Immature natural killer cell (primary cell): ENCODE measurements at regions not wholly inside any gene's neighbourhood (a gene's known extent, or its start where the extent isn't known, plus 50 kb on each side); places are given as distances from the start of the nearest gene placed in this dataset.
A peak's percentile ranks its signal among the peaks of the same experiment; 100 is the strongest.

Experiments
- DNase-seq, 3 donors: peaks; one replicate each; pipeline ENCODE4 v3.0.0; 2022; ENCODE audit warnings: mixed read lengths in 1 of 3
- H3K27ac Mint-ChIP-seq, 6 donors: one replicate each; pipeline ENCODE4 v1.8.0; 2020; ENCODE audit warnings: mixed read lengths in 6 of 6, mild to moderate bottlenecking in 5 of 6, inconsistent platforms in 4 of 6, moderate library complexity in 3 of 6
- H3K27me3 Mint-ChIP-seq, 3 donors: one replicate each; pipeline ENCODE4 v1.8.0; 2020 to 2021; ENCODE audit warnings: low read depth in 3 of 3, mild to moderate bottlenecking in 3 of 3, mixed read lengths in 3 of 3, moderate library complexity in 3 of 3, inconsistent platforms in 1 of 3
- H3K36me3 Mint-ChIP-seq, 3 donors: one replicate each; pipeline ENCODE4 v1.8.0; 2020; ENCODE audit warnings: mixed read lengths in 3 of 3, inconsistent platforms in 2 of 3, mild to moderate bottlenecking in 2 of 3
- H3K4me1 Mint-ChIP-seq, 2 donors: one replicate each; pipeline ENCODE4 v1.8.0; 2020; ENCODE audit warnings: inconsistent platforms in 2 of 2, mild to moderate bottlenecking in 2 of 2, mixed read lengths in 2 of 2, moderate library complexity in 1 of 2
- H3K4me3 Mint-ChIP-seq, 5 donors: one replicate each; pipeline ENCODE4 v1.8.0; 2020; ENCODE audit warnings: mild to moderate bottlenecking in 5 of 5, mixed read lengths in 5 of 5, inconsistent platforms in 3 of 5, moderate library complexity in 3 of 5
- H3K9me3 Mint-ChIP-seq, 6 donors: one replicate each; pipeline ENCODE4 v1.8.0; 2020; ENCODE audit warnings: mild to moderate bottlenecking in 6 of 6, mixed read lengths in 6 of 6, inconsistent platforms in 4 of 6, moderate library complexity in 3 of 6

- Mint-ChIP-seq H3K4me1 (peaks cover 80 to 84% of the 10 kb centered on the region in 2 donors), H3K9me3 (peaks cover 0 to 4% (median 0%) of the 10 kb centered on the region in 6 donors), H3K4me3 (peak overlapping the region; percentile 74 to 89 (median 82)), H3K27me3 (peaks cover 14 to 24% (median 16%) of the 10 kb centered on the region in 3 donors), H3K36me3 (no peaks in the 10 kb centered on the region), H3K27ac (peak overlapping the region; percentile 87 to 98 (median 96))
- peak; percentile 61 to 66 (median 62) for DNase-seq
Measured at GRCh38 chr14:38073641-38074040, 134.1 kb upstream of the SSTR1 start.

DNA sequence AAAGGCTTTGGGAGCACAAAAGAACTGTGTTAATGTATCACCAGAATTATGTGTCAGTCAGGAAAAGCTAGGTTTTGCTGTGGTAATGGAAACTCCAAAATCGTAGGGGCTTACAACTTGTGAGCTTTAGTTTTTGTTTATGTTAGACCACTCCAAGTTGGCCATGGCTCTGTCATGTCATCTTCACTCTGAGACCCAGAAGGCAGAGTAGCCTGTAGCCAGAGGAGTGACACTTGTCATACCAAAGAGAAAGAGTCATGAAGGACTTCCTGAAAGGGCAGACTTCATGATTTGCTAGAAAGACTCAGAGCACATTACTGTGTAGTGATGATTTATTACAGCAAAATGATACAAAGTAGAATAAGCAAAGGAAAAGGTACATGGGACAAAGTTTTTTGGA is 133.6 kb upstream of the SSTR1 start:
- Mint-ChIP-seq H3K27ac (peak overlapping the region; percentile 87 to 98 (median 96)), H3K36me3 (no peaks in the 10 kb centered on the region), H3K4me1 (peaks cover 85 to 89% of the 10 kb centered on the region in 2 donors), H3K27me3 (peaks cover 15 to 27% (median 16%) of the 10 kb centered on the region in 3 donors), H3K4me3 (peak overlapping the region; percentile 74 to 89 (median 82)), H3K9me3 (peaks cover 0 to 4% (median 0%) of the 10 kb centered on the region in 6 donors)
- DNase-seq = peak in 2 of 3 donors; percentile 31 to 34

DNA sequence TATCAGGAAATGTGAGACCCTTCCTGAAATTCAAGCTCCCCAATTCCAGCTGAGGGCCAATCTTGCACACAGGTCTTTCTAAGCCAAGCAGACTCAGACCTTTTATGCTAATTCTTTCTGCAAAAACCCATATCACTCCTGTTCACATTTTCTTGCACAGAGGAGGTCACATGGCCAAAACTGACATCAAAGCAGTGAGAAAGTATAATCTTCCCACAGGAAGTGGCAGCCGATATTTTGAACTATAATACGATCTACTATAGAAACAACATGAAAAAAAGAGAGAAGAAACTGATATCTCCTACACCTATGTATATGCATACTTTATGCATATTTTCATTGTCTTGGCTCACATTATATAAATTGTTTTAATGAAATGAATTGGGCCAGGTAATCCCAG is 132.9 kb upstream of the SSTR1 start:
- peak; percentile 69 to 80 (median 75) for DNase-seq
- Mint-ChIP-seq H3K9me3 (peaks cover 0 to 4% (median 0%) of the 10 kb centered on the region in 6 donors), H3K27me3 (peaks cover 15 to 29% (median 16%) of the 10 kb centered on the region in 3 donors), H3K4me1 (peaks cover 88 to 92% of the 10 kb centered on the region in 2 donors), H3K36me3 (no peaks in the 10 kb centered on the region), H3K4me3 (peak overlapping the region; percentile 74 to 89 (median 82)), H3K27ac (peak overlapping the region; percentile 87 to 98 (median 96))

DNA sequence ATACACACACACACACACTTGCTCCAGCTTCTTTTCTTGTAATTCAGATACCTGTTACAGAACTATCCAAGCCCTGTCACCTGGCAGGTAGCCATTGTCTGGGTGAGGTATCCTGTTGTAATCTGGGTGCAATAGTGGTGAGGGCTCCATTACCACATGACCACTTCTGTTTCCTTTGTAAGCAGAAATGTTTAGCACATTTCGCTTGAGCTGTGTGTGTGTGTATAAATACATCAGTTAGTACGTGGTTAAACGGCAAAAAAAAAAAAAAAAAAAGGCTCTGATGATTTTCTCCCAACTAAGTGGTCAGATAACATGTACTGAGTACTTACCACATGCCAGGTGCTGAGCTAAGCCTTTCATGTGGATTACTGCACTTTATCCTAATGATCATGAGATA is 129.3 kb upstream of the SSTR1 start:
- DNase-seq = peak; percentile 81 to 84 (median 82)
- Mint-ChIP-seq H3K4me1 (peaks cover 63 to 64% of the 10 kb centered on the region in 2 donors), H3K4me3 (peak overlapping the region; percentile 44 to 87 (median 81)), H3K27ac (peak overlapping the region; percentile 88 to 97 (median 91)), H3K9me3 (peaks cover 0 to 4% (median 0%) of the 10 kb centered on the region in 6 donors), H3K36me3 (no peaks in the 10 kb centered on the region), H3K27me3 (peaks cover 15 to 26% (median 16%) of the 10 kb centered on the region in 3 donors)

DNA sequence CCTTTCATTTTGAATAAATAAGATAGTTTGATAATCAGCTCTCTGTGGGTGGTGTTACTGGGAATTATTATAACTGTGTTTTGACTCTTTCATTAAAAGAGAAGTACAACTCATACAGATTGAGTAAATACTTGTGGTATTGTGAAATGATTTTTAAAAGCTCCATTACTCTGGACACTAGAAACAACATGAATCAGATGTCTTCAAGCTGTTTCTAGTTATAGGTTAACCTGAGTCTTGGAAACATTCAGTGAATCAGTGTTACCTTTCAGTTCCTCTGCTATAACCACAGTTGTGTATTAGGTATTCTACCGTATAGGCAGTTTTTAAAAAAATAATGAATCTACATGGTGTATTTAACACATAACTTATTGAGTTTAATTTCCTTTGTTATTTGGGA is 128.4 kb upstream of the SSTR1 start:
- peaks cover 54 to 55% of the 10 kb centered on the region in 2 donors for H3K4me1 Mint-ChIP-seq
- H3K9me3 Mint-ChIP-seq = peaks cover 0 to 4% (median 0%) of the 10 kb centered on the region in 6 donors
- H3K4me3 Mint-ChIP-seq = peak overlapping the region; percentile 65 to 87 (median 81)
- no peaks in the 10 kb centered on the region for H3K36me3 Mint-ChIP-seq
- no peak for DNase-seq
- peak overlapping the region; percentile 83 to 97 (median 91) for H3K27ac Mint-ChIP-seq
- H3K27me3 Mint-ChIP-seq = peaks cover 10 to 19% (median 12%) of the 10 kb centered on the region in 3 donors

GRCh38 chr14:38079886-38080285 is 127.8 kb upstream of the SSTR1 start:
- Mint-ChIP-seq H3K4me1 (peaks cover 48 to 49% of the 10 kb centered on the region in 2 donors), H3K4me3 (peak overlapping the region in 3 of 5 donors; percentile 11 to 33 (median 19)), H3K27me3 (peaks cover 8 to 17% (median 10%) of the 10 kb centered on the region in 3 donors), H3K36me3 (no peaks in the 10 kb centered on the region), H3K27ac (peak overlapping the region in 4 of 6 donors; percentile 21 to 91 (median 45)), H3K9me3 (peaks cover 0 to 3% (median 0%) of the 10 kb centered on the region in 6 donors)
- no peak for DNase-seq

DNA sequence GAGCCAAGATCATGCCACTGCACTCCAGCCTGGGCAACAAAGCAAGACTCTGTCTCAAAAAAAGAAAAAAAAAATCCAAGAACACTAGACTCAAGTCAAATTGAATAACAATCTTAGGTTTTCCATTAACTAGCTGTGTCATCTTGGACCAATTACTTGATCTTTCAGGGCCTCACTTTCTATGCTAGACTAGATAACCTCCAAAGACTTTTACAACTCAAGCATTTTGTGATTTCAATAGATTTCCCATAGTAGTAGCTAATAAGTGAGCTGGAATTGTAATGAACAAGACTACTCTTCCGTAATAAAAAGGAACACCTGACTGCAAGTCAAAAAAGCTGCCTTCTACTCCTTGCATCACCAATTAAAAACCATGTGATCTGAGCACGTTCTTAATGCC is 127.0 kb upstream of the SSTR1 start:
- no peak overlapping the region for H3K4me3 Mint-ChIP-seq
- H3K36me3 Mint-ChIP-seq = no peaks in the 10 kb centered on the region
- no peaks in the 10 kb centered on the region for H3K9me3 Mint-ChIP-seq
- H3K27me3 Mint-ChIP-seq = peaks cover 6 to 14% (median 8%) of the 10 kb centered on the region in 3 donors
- no peak for DNase-seq
- H3K4me1 Mint-ChIP-seq = peaks cover 40 to 41% of the 10 kb centered on the region in 2 donors
- H3K27ac Mint-ChIP-seq = no peak overlapping the region

GRCh38 chr14:38083039-38083438 is 124.7 kb upstream of the SSTR1 start:
- Mint-ChIP-seq H3K4me1 (peaks cover 21 to 23% of the 10 kb centered on the region in 2 donors), H3K36me3 (no peaks in the 10 kb centered on the region), H3K4me3 (no peak overlapping the region), H3K27ac (no peak overlapping the region), H3K9me3 (no peaks in the 10 kb centered on the region), H3K27me3 (peaks cover 6 to 13% (median 6%) of the 10 kb centered on the region in 3 donors)
- no peak for DNase-seq

- H3K9me3 Mint-ChIP-seq = peaks cover 14 to 24% (median 20%) of the 10 kb centered on the region in 6 donors
- peaks cover 18 to 19% of the 10 kb centered on the region in 2 donors for H3K4me1 Mint-ChIP-seq
- H3K36me3 Mint-ChIP-seq = peaks cover 9 to 17% (median 14%) of the 10 kb centered on the region in 3 donors
- no peaks in the 10 kb centered on the region for H3K27me3 Mint-ChIP-seq
- H3K4me3 Mint-ChIP-seq = peak overlapping the region; percentile 80 to 89 (median 84)
- peak in 2 of 3 donors; percentile 19 to 21 for DNase-seq
- peak overlapping the region; percentile 78 to 92 (median 86) for H3K27ac Mint-ChIP-seq
Measured at GRCh38 chr14:38089123-38089522, 118.6 kb upstream of the SSTR1 start.

DNA sequence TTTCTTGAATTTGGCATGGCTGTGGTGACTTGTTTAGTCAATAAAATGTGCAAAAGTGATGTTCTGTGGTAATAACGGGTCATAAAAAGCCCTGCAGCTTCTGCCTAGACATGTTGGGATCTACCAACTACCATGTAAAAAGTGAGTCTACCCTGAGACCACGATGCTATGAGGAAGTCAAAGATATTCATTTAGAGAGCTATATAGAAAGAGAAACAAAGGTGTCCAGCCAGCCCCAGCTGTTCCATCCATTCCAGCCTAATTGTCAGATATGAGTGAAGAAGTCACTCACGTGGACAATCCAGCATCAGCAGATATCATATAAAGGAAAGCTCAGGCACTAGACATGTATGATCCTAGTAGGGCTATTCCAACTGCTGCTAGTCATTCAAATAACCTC is 117.2 kb upstream of the SSTR1 start:
- Mint-ChIP-seq H3K27me3 (no peaks in the 10 kb centered on the region), H3K9me3 (peaks cover 14 to 31% (median 30%) of the 10 kb centered on the region in 6 donors), H3K36me3 (peaks cover 9 to 25% (median 21%) of the 10 kb centered on the region in 3 donors), H3K27ac (peak overlapping the region in 2 of 6 donors; percentile 18 to 84), H3K4me3 (no peak overlapping the region), H3K4me1 (peaks cover 19% of the 10 kb centered on the region in 2 donors)
- DNase-seq = no peak

GRCh38 chr14:38098074-38098836 is 109.4 kb upstream of the SSTR1 start:
- H3K9me3 Mint-ChIP-seq = peaks cover 9 to 22% (median 20%) of the 10 kb centered on the region in 6 donors
- H3K4me3 Mint-ChIP-seq = no peak overlapping the region
- DNase-seq = no peak
- peaks cover 7 to 19% (median 10%) of the 10 kb centered on the region in 3 donors for H3K36me3 Mint-ChIP-seq
- H3K27me3 Mint-ChIP-seq = peaks cover 0 to 2% (median 1%) of the 10 kb centered on the region in 3 donors
- H3K4me1 Mint-ChIP-seq = peaks cover 6 to 10% of the 10 kb centered on the region in 2 donors
- H3K27ac Mint-ChIP-seq = no peak overlapping the region

GRCh38 chr14:38101679-38102078 is 106.0 kb upstream of the SSTR1 start:
- H3K27ac Mint-ChIP-seq = no peak overlapping the region

GRCh38 chr14:38103542-38104225 is 104.0 kb upstream of the SSTR1 start:
- Mint-ChIP-seq H3K9me3 (peaks cover 0 to 6% (median 2%) of the 10 kb centered on the region in 6 donors), H3K4me3 (peak overlapping the region in 3 of 5 donors; percentile 69 to 75 (median 74)), H3K4me1 (peaks cover 9 to 30% of the 10 kb centered on the region in 2 donors), H3K27me3 (peaks cover 0 to 3% (median 2%) of the 10 kb centered on the region in 3 donors), H3K36me3 (peaks cover 0 to 4% (median 0%) of the 10 kb centered on the region in 3 donors), H3K27ac (peak overlapping the region in 4 of 6 donors; percentile 32 to 80 (median 45))
- DNase-seq = peak in 1 of 3 donors; percentile 20

More at GRCh38 chr14:38101679-38102078, 106.0 kb upstream of the SSTR1 start:
- H3K36me3 Mint-ChIP-seq = no peaks in the 10 kb centered on the region
- no peak overlapping the region for H3K4me3 Mint-ChIP-seq
- H3K27me3 Mint-ChIP-seq = peaks cover 0 to 3% (median 2%) of the 10 kb centered on the region in 3 donors
- no peak for DNase-seq
- H3K9me3 Mint-ChIP-seq = peaks cover 0 to 6% (median 2%) of the 10 kb centered on the region in 6 donors
- H3K4me1 Mint-ChIP-seq = peaks cover 11 to 20% of the 10 kb centered on the region in 2 donors
